ENCODE measurements at regions not wholly inside any gene's neighbourhood (a gene's known extent, or its start where the extent isn't known, plus 50 kb on each side); places are given as distances from the start of the nearest gene placed in this dataset.

DNA sequence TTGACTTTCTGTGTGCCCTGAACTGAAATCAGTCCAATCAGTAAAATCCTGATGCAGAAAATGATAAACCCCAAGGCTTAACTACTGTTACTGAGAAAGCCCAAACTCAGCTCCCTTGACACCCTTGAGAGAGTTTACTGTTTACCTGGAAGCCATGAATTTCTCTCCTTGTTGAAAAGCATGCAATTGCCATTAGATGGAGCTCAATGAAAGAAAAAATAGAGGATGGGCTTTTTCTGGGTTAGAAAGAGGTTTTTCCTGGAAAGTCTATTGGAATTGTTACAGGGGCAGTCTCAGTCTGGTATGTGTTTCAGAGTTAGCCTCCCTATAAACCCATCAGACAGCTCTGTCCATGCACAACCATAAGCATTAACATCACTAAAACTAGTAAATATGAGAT is 66.4 kb upstream of the C4orf54 start:
- Histone ChIP-seq H2AFZ (replicated peaks; ENCODE audit: low read length, poor library complexity) (no peak overlapping the region), H2BK120ac (ENCODE audit: low read depth, low read length) (peak overlapping the region; percentile 42), H3K9ac (ENCODE audit: low read depth, low read length) (no peak overlapping the region), H3K79me1 (ENCODE audit: low read depth in 1 of 2, low read length in 2 of 2) (no peaks in the 10 kb centered on the region), H4K8ac (ENCODE audit: low read depth in 2 of 2, low read length in 2 of 2) (no peak overlapping the region), H4K91ac (ENCODE audit: insufficient read depth, low read depth, low read length) (no peak overlapping the region), H3K56ac (ENCODE audit: extremely low read depth, insufficient read depth, low read length) (no peak overlapping the region), H3K14ac (replicated peaks; ENCODE audit: low read depth, low read length) (no peak overlapping the region), H3K4me1 (ENCODE audit: control insufficient read depth, insufficient read depth, low read length) (peaks cover 6% of the 10 kb centered on the region), H3K36me3 (ENCODE audit: control insufficient read depth, insufficient read depth, low read length) (no peaks in the 10 kb centered on the region), H3K4ac (ENCODE audit: low read depth, low read length) (no peak overlapping the region), H4K20me1 (ENCODE audit: insufficient read depth, low read length) (no peaks in the 10 kb centered on the region), H3K27ac (ENCODE audit: insufficient read depth, low read length) (no peak overlapping the region), H3K27me3 (ENCODE audit: control insufficient read depth, insufficient read depth, low read length) (no peaks in the 10 kb centered on the region), H2AK9ac (replicated peaks; ENCODE audit: low read depth, low read length, poor library complexity) (no peak overlapping the region), H3K9me3 (ENCODE audit: control insufficient read depth, insufficient read depth, low read length) (no peaks in the 10 kb centered on the region), H3K18ac (ENCODE audit: low read depth, low read length) (peak overlapping the region; percentile 3; the same call in 1 of the 2 replicates), H3K4me2 (ENCODE audit: low read depth, low read length) (peak overlapping the region; percentile 52; the same call in 1 of the 2 replicates), H3K23ac (ENCODE audit: low read depth, low read length) (no peak overlapping the region), H2AK5ac (ENCODE audit: low read depth, low read length) (no peak overlapping the region), H3K4me3 (ENCODE audit: insufficient read depth, low read depth, low read length) (no peak overlapping the region), H4K5ac (ENCODE audit: low read depth, low read length) (no peak overlapping the region), H2BK15ac (ENCODE audit: low read depth, low read length) (no peak overlapping the region), H3K9me1 (ENCODE audit: insufficient read depth, low read length) (no peaks in the 10 kb centered on the region), H2BK20ac (ENCODE audit: low read depth, low read length) (0 out of 2 replicates have a peak overlapping the region, but pooled peaks have one; percentile 22), H2BK5ac (ENCODE audit: low read depth, low read length, poor library complexity, severe bottlenecking) (peak overlapping the region; percentile 41)
- ChIA-PET CTCF (interaction anchor here (0.9 to 1.7 kb wide), 6 partner anchors 10 to 261 kb away, joined by 3 to 6 read pairs (median 3); no protein-coding TSS in a partner anchor), POLR2A (ENCODE audit: unreplicated experiment) (interaction anchor here (0.6 kb wide), 1 partner anchor 54 kb away, joined by 3 read pairs; no protein-coding TSS in a partner anchor)
- dilution Hi-C loops (cut with HindIII; ENCODE audit: low sequenced_read_pairs, unreplicated experiment) = no loop called here
- TF ChIP-seq MAZ (IDR thresholded peaks at IDR 0.05; ENCODE audit: borderline replicate concordance, low read depth, low read length) (no peak), SMC3 (IDR thresholded peaks at IDR 0.05; ENCODE audit: low read depth, low read length) (no peak), USF2 (IDR thresholded peaks at IDR 0.05; ENCODE audit: low read depth, low read length) (no peak), RAD21 (IDR thresholded peaks at IDR 0.05; ENCODE audit: low read length) (no peak), MAFK (IDR thresholded peaks at IDR 0.05; ENCODE audit: low read depth, low read length) (no peak), FOS (IDR thresholded peaks at IDR 0.05; ENCODE audit: low read depth, low read length) (no peak)
- DNase-seq (no peak), ATAC-seq (ENCODE audit: low read depth) (no peak; the same call in 1 of the 2 replicates)
- BruUV-seq (replicated peaks) = no TSS peak
- in situ Hi-C loops (cut with MboI; ENCODE audit: low sequenced_read_pairs) = no loop called here
- intact Hi-C loops (cut with micrococcal nuclease) = loop anchor here (5.0 kb wide), 1 partner anchor 168 kb away; the partner anchor contains the start of gene LAMTOR3

Data from IMR-90 (cell line).